Thyroid gland (tissue), 4 donors: ENCODE measurements at regions not wholly inside any gene's neighbourhood (a gene's known extent, or its start where the extent isn't known, plus 50 kb on each side); places are given as distances from the start of the nearest gene placed in this dataset.

Source experiments
- DNase-seq, 2 donors: peaks; one replicate each; pipeline ENCODE4 v3.0.0-alpha.2; 2019
- H3K27ac ChIP-seq, 3 donors: fragments of 200-600 bp; sonication (generic); 1 replicate in 2 of 3; 2 replicates in 1 of 3; pipeline ENCODE4 v1.5.1; 2016 to 2019; ENCODE audit warnings: mild to moderate bottlenecking in 1 of 3, moderate library complexity in 1 of 3
- H3K27me3 ChIP-seq: fragments of 200-600 bp; sonication (generic); one replicate; pipeline ENCODE4 v1.5.1; 2019
- H3K36me3 ChIP-seq, 2 donors: fragments of 200-600 bp; sonication (generic); one replicate each; pipeline ENCODE4 v1.5.1; 2016 to 2019
- H3K4me1 ChIP-seq, 2 donors: fragments of 200-600 bp; sonication (generic); one replicate each; pipeline ENCODE4 v1.5.1; 2017 to 2019
- H3K4me3 ChIP-seq, 3 donors: fragments of 200-600 bp; sonication (generic); replicated peaks in 1 of 3; 1 replicate in 2 of 3; 2 replicates in 1 of 3; pipeline ENCODE4 v1.5.1; 2016; ENCODE audit warnings: mild to moderate bottlenecking in 1 of 3
- H3K9me3 ChIP-seq: fragments of 200-600 bp; sonication (generic); one replicate; pipeline ENCODE4 v1.5.1; 2017
- POLR2A ChIP-seq, 2 donors: fragments of 450-650 bp; IDR thresholded peaks; one replicate each; pipeline ENCODE4 v1.6.1; 2017; ENCODE audit warnings: antibody characterized with exemption in 2 of 2, mild to moderate bottlenecking in 2 of 2, moderate library complexity in 1 of 2
- WGBS, 2 donors: methylation state at CpG; one replicate each; pipeline ENCODE4 v1.1.5; 2017; 5-methylcytosine and 5-hydroxymethylcytosine counted together
- intact Hi-C: fragments of 100-400 bp; cut with DNase I; formaldehyde crosslinking; loops from one replicate; pipeline ENCODE4 v1.15.1; 2023
- TF ChIP-seq, protein P1 (sequence below), 6 experiments: fragments of 200-600 bp in 3 of 6; fragments of 450-650 bp in 3 of 6; sonication (generic) in 3 of 6; IDR thresholded peaks; one replicate each; pipeline ENCODE4 v1.5.1; 2016 to 2019; ENCODE audit warnings: antibody characterized with exemption in 6 of 6, mild to moderate bottlenecking in 2 of 6, inconsistent platforms in 1 of 6, moderate library complexity in 1 of 6

- no peak for TF ChIP-seq POLR2A (IDR thresholded peaks at IDR 0.05)
- TF ChIP-seq, protein P1, sequence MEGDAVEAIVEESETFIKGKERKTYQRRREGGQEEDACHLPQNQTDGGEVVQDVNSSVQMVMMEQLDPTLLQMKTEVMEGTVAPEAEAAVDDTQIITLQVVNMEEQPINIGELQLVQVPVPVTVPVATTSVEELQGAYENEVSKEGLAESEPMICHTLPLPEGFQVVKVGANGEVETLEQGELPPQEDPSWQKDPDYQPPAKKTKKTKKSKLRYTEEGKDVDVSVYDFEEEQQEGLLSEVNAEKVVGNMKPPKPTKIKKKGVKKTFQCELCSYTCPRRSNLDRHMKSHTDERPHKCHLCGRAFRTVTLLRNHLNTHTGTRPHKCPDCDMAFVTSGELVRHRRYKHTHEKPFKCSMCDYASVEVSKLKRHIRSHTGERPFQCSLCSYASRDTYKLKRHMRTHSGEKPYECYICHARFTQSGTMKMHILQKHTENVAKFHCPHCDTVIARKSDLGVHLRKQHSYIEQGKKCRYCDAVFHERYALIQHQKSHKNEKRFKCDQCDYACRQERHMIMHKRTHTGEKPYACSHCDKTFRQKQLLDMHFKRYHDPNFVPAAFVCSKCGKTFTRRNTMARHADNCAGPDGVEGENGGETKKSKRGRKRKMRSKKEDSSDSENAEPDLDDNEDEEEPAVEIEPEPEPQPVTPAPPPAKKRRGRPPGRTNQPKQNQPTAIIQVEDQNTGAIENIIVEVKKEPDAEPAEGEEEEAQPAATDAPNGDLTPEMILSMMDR (IDR thresholded peaks at IDR 0.05): no peak
- H3K4me1 ChIP-seq: peaks cover 8 to 17% of the 10 kb centered on the region in 2 donors
- no peak overlapping the region for H3K4me3 ChIP-seq
- 76 to 90% methylated on average over 7 of the region's 7 CpGs for WGBS, 2 donors
- no peaks in the 10 kb centered on the region for H3K27me3 ChIP-seq
- no peak overlapping the region for H3K27ac ChIP-seq
- no peaks in the 10 kb centered on the region for H3K36me3 ChIP-seq
- no peak for DNase-seq
- intact Hi-C loops: no loop called here
- no peaks in the 10 kb centered on the region for H3K9me3 ChIP-seq
Observed at GRCh38 chr2:44051593-44052347, 56.0 kb upstream of the LRPPRC start.

GRCh38 chr2:44052584-44052983, 56.8 kb upstream of the LRPPRC start:
- no peak for DNase-seq
- WGBS, 2 donors: 81 to 88% methylated on average over 8 of the region's 8 CpGs
- Histone ChIP-seq H3K36me3 (no peaks in the 10 kb centered on the region), H3K9me3 (no peaks in the 10 kb centered on the region), H3K4me1 (peaks cover 8 to 17% of the 10 kb centered on the region in 2 donors), H3K4me3 (no peak overlapping the region), H3K27ac (peak overlapping the region in 1 of 3 donors; percentile 56), H3K27me3 (no peaks in the 10 kb centered on the region)
- intact Hi-C loops: no loop called here
- no peak for TF ChIP-seq POLR2A (IDR thresholded peaks at IDR 0.05)
- TF ChIP-seq, protein P1 (IDR thresholded peaks at IDR 0.05): no peak

DNA sequence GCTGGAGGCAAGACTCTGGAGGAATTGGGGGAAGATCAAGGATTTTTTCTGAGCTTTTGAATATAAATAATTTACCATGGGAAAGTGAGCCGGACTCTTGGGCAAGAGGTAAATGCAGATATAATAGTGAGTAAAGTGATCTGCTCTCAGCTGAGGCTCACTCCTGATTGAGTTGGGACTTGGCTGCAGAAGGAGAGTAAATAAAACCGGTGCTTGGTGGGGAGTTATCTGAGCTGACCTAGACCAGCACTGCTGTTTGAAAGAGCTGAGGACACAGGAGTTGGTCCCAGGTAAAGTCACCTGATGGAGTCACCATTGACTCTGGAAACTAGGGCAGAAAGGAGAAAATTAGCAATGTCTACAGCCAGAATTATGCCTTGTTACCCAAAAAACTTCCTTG, 57.3 kb upstream of the LRPPRC start:
- Histone ChIP-seq H3K9me3 (no peaks in the 10 kb centered on the region), H3K27ac (peak overlapping the region; percentile 36 to 56 (median 40)), H3K4me1 (peaks cover 8 to 17% of the 10 kb centered on the region in 2 donors), H3K4me3 (no peak overlapping the region), H3K36me3 (no peaks in the 10 kb centered on the region), H3K27me3 (no peaks in the 10 kb centered on the region)
- no peak for TF ChIP-seq POLR2A (IDR thresholded peaks at IDR 0.05)
- TF ChIP-seq, protein P1 (IDR thresholded peaks at IDR 0.05): no peak
- DNase-seq: no peak
- WGBS, 2 donors: 78 to 86% methylated on average over 2 of the region's 2 CpGs
- intact Hi-C loops: no loop called here

DNA sequence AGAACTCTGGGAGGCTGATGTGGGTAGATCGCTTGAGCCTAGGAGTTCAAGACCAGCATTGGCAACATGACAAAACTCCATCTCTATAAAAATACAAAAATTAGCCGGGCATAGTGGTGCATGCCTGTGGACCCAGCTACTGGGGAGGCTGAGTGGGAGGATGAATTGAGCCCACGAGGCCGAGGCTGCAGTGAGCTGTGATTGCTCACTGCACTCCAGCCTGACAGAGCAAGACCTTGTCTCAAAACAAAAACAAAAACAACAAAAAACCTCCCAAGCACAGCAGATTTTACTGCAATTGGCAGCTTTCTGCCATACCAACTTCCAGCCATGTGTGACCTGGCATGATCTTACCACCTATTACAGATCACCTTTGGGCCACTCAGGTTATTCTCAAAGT, 57.7 kb upstream of the LRPPRC start:
- peak; percentile 56 to 68 for DNase-seq
- intact Hi-C loops: no loop called here
- no peaks in the 10 kb centered on the region for H3K27me3 ChIP-seq
- TF ChIP-seq POLR2A (IDR thresholded peaks at IDR 0.05): no peak
- TF ChIP-seq, protein P1 (IDR thresholded peaks at IDR 0.05): no peak
- H3K4me1 ChIP-seq: peaks cover 8 to 17% of the 10 kb centered on the region in 2 donors
- no peaks in the 10 kb centered on the region for H3K36me3 ChIP-seq
- 28 to 35% methylated on average over 4 of the region's 4 CpGs for WGBS, 2 donors
- H3K9me3 ChIP-seq: no peaks in the 10 kb centered on the region
- H3K4me3 ChIP-seq: no peak overlapping the region
- peak overlapping the region; percentile 36 to 56 (median 40) for H3K27ac ChIP-seq

DNA sequence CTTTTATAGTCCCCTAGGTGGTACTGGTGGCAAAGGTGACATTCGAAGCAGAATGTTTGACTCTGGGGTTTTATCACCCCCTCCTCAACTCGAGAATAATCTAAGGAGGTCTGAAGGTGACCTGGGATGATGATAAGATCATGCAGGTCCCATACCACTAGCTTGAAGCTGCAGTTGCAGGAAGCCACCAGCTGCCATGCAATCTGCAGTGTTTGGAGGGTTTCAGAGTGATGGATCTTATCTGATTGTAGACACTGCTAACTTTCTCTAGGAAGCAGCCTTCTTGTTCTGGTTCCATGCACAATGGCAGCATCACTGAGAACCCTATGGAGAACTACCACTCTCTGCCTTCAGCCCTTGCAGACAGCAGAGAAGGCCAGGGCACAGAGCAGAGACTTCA, 59.4 kb upstream of the LRPPRC start:
- intact Hi-C loops: no loop called here
- no peak for DNase-seq

More for the DNA sequence above, 59.4 kb upstream of the LRPPRC start:
- no peaks in the 10 kb centered on the region for H3K27me3 ChIP-seq
- TF ChIP-seq, protein P1 (IDR thresholded peaks at IDR 0.05): no peak
- TF ChIP-seq POLR2A (IDR thresholded peaks at IDR 0.05): no peak
- no peak overlapping the region for H3K27ac ChIP-seq
- no peaks in the 10 kb centered on the region for H3K9me3 ChIP-seq
- 58 to 65% methylated on average over 2 of the region's 2 CpGs for WGBS, 2 donors
- no peak overlapping the region for H3K4me3 ChIP-seq
- no peaks in the 10 kb centered on the region for H3K36me3 ChIP-seq
- H3K4me1 ChIP-seq: peaks cover 8 to 17% of the 10 kb centered on the region in 2 donors
